Spleen (tissue), 11 donors: ENCODE measurements at regions not wholly inside any gene's neighbourhood (a gene's known extent, or its start where the extent isn't known, plus 50 kb on each side); places are given as distances from the start of the nearest gene placed in this dataset.

Experiments used
- DNase-seq: peaks from one replicate; pipeline ENCODE4 v3.0.0-alpha.2; 2020
- H3K27ac ChIP-seq, 8 donors: fragments of 200-600 bp; sonication (generic) in 7 of 8; 1 replicate in 4 of 8; 2 replicates in 4 of 8; pipeline versions ENCODE4 v1.5.0 to v1.8.0; 2016 to 2021; ENCODE audit warnings: inconsistent platforms in 4 of 8, mild to moderate bottlenecking in 4 of 8, moderate library complexity in 1 of 8
- H3K27me3 ChIP-seq, 7 donors: fragments of 200-600 bp; sonication (generic) in 6 of 7; replicated peaks in 1 of 7; 1 replicate in 4 of 7; 2 replicates in 3 of 7; pipeline versions ENCODE4 v1.5.0 to v1.8.0; 2016 to 2021; ENCODE audit warnings: inconsistent platforms in 3 of 7, mild to moderate bottlenecking in 1 of 7
- H3K36me3 ChIP-seq, 6 donors: fragments of 200-600 bp; sonication (generic) in 5 of 6; 1 replicate in 4 of 6; 2 replicates in 2 of 6; pipeline versions ENCODE4 v1.5.0 to v1.8.0; 2016 to 2021; ENCODE audit warnings: inconsistent platforms in 2 of 6
- H3K4me1 ChIP-seq, 6 donors: fragments of 200-600 bp; sonication (generic) in 5 of 6; 1 replicate in 3 of 6; 2 replicates in 3 of 6; pipeline versions ENCODE4 v1.5.0 to v1.8.0; 2016 to 2021; ENCODE audit warnings: inconsistent platforms in 3 of 6
- H3K4me3 ChIP-seq, 8 donors: fragments of 200-600 bp; sonication (generic) in 7 of 8; 1 replicate in 4 of 8; 2 replicates in 4 of 8; pipeline versions ENCODE4 v1.5.0 to v1.8.0; 2016 to 2021; ENCODE audit warnings: inconsistent platforms in 4 of 8, mild to moderate bottlenecking in 4 of 8, moderate library complexity in 2 of 8
- H3K9me3 ChIP-seq, 8 donors: fragments of 200-600 bp; sonication (generic) in 7 of 8; 1 replicate in 4 of 8; 2 replicates in 4 of 8; pipeline versions ENCODE4 v1.5.0 to v1.8.0; 2016 to 2021; ENCODE audit warnings: inconsistent platforms in 4 of 8
- POLR2A ChIP-seq, 3 donors: fragments of 450-650 bp; IDR thresholded peaks; one replicate each; pipeline ENCODE4 v1.5.1; 2017; ENCODE audit warnings: antibody characterized with exemption in 3 of 3, mild to moderate bottlenecking in 1 of 3
- POLR2AphosphoS5 ChIP-seq, 3 donors: sonication (generic); formaldehyde crosslinking; IDR thresholded peaks; one replicate each; pipeline ENCODE4 v1.5.1; 2017; ENCODE audit warnings: antibody characterized with exemption in 3 of 3
- WGBS, 5 donors: extraction: QIAGEN DNeasy Blood & Tissue Kit in 3 of 5; methylation state at CpG; one replicate each; pipeline versions ENCODE4 v1.1.5 to v1.1.7; 2013 to 2018; 5-methylcytosine and 5-hydroxymethylcytosine counted together
- intact Hi-C: fragments of 100-400 bp; cut with DNase I; formaldehyde crosslinking; loops from one replicate; pipeline ENCODE4 v1.15.0; 2023; ENCODE audit warnings: low total_unique reads
- TF ChIP-seq, protein P1 (sequence below), 11 experiments: fragments of 200-600 bp in 7 of 11; fragments of 450-650 bp in 4 of 11; sonication (generic) in 4 of 11; IDR thresholded peaks in 8 of 11; conservative IDR thresholded peaks in 3 of 11; 1 replicate in 7 of 11; 2 replicates in 4 of 11; pipeline versions ENCODE4 v1.4.0 to v1.8.0; 2016 to 2021; ENCODE audit warnings: antibody characterized with exemption in 11 of 11, inconsistent platforms in 4 of 11, mild to moderate bottlenecking in 1 of 11
- donor health status: healthy with polysubstance abuse.
- donor health status: DM: no; HTN: no; CAD: no; lungs with moderate emphysema.
- donor health status: DM: no; HTN: no; CAD: no.
- donor health status: Bipolar disorder and iron deficiency.
- donor health status: healthy.
- donor health status: DM: no; HTN: no; CAD: no.
- donor health status: DM: yes; HTN: yes; CAD: no.

- Histone ChIP-seq H3K4me1 (no peaks in the 10 kb centered on the region), H3K4me3 (no peak overlapping the region), H3K36me3 (no peaks in the 10 kb centered on the region), H3K9me3 (no peaks in the 10 kb centered on the region), H3K27ac (no peak overlapping the region), H3K27me3 (no peaks in the 10 kb centered on the region)
- WGBS, 5 donors: 85 to 94% (median 89%) methylated on average over 5 of the region's 5 CpGs
- TF ChIP-seq, protein P1, sequence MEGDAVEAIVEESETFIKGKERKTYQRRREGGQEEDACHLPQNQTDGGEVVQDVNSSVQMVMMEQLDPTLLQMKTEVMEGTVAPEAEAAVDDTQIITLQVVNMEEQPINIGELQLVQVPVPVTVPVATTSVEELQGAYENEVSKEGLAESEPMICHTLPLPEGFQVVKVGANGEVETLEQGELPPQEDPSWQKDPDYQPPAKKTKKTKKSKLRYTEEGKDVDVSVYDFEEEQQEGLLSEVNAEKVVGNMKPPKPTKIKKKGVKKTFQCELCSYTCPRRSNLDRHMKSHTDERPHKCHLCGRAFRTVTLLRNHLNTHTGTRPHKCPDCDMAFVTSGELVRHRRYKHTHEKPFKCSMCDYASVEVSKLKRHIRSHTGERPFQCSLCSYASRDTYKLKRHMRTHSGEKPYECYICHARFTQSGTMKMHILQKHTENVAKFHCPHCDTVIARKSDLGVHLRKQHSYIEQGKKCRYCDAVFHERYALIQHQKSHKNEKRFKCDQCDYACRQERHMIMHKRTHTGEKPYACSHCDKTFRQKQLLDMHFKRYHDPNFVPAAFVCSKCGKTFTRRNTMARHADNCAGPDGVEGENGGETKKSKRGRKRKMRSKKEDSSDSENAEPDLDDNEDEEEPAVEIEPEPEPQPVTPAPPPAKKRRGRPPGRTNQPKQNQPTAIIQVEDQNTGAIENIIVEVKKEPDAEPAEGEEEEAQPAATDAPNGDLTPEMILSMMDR (IDR thresholded peaks at IDR 0.05 in 8 of 11, conservative IDR thresholded peaks at IDR 0.05 in 3 of 11): no peak
- no peak for TF ChIP-seq POLR2A (IDR thresholded peaks at IDR 0.05)
- no peak for TF ChIP-seq POLR2AphosphoS5 (IDR thresholded peaks at IDR 0.05)
- DNase-seq: no peak
- intact Hi-C loops: no loop called here
These were observed 490.7 kb downstream of the RPS24 start for GRCh38 chr10:78524342-78524741.

DNA sequence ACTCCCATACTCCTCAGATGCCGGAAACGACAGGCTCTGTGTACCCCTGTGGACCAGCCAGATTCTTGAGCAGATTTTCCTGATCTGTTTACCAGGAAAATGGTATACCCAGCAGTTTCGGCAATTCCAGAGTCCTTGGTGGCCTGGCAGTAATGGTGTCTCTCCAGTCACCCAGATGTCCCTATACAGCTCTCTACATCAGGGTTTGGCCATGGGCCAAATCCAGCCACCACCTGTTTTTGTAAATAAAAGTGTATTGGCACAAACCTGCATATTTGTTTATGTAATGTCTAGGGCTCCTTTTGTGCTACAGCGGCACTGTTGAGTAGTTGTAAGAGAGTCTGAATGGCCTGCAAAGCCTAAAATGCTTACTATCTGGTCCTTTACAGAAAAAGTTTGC, 491.3 kb downstream of the RPS24 start:
- Histone ChIP-seq H3K4me1 (no peaks in the 10 kb centered on the region), H3K27me3 (no peaks in the 10 kb centered on the region), H3K27ac (no peak overlapping the region), H3K9me3 (no peaks in the 10 kb centered on the region), H3K36me3 (no peaks in the 10 kb centered on the region), H3K4me3 (no peak overlapping the region)
- no peak for DNase-seq
- 89 to 96% (median 94%) methylated on average over 4 of the region's 4 CpGs for WGBS, 5 donors
- intact Hi-C loops: no loop called here
- TF ChIP-seq, protein P1 (IDR thresholded peaks at IDR 0.05 in 8 of 11, conservative IDR thresholded peaks at IDR 0.05 in 3 of 11): no peak
- TF ChIP-seq POLR2A (IDR thresholded peaks at IDR 0.05): no peak
- TF ChIP-seq POLR2AphosphoS5 (IDR thresholded peaks at IDR 0.05): no peak

GRCh38 chr10:78526347-78526746, 492.7 kb downstream of the RPS24 start:
- no peaks in the 10 kb centered on the region for H3K27me3 ChIP-seq
- H3K27ac ChIP-seq: no peak overlapping the region
- 78 to 90% (median 86%) methylated on average over 3 of the region's 3 CpGs for WGBS, 5 donors
- H3K4me1 ChIP-seq: no peaks in the 10 kb centered on the region
- no peaks in the 10 kb centered on the region for H3K9me3 ChIP-seq
- no peak overlapping the region for H3K4me3 ChIP-seq
- DNase-seq: no peak
- TF ChIP-seq, protein P1 (IDR thresholded peaks at IDR 0.05 in 8 of 11, conservative IDR thresholded peaks at IDR 0.05 in 3 of 11): no peak
- no peak for TF ChIP-seq POLR2A (IDR thresholded peaks at IDR 0.05)
- no peak for TF ChIP-seq POLR2AphosphoS5 (IDR thresholded peaks at IDR 0.05)
- intact Hi-C loops: no loop called here
- no peaks in the 10 kb centered on the region for H3K36me3 ChIP-seq

DNA sequence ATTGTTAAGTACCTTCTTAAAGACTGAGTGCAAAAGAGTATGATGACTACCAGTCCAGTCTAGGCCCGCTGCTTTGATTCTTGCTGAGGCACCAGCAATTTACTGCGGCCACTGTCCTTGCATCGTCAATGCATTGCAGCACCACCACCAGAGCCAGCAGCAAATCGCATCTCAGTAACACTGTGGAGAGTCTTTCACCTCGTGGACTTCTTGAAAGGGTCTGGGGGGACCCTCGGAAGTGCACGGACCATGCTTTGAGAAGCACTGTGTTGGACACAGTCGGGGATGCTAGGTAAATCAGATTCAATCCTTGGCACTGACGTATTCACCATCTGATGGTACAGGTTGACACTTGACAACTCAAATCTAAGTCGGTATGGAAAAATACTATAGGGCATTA, 493.6 kb downstream of the RPS24 start:
- intact Hi-C loops: no loop called here
- no peaks in the 10 kb centered on the region for H3K36me3 ChIP-seq
- no peaks in the 10 kb centered on the region for H3K27me3 ChIP-seq
- TF ChIP-seq, protein P1 (IDR thresholded peaks at IDR 0.05 in 8 of 11, conservative IDR thresholded peaks at IDR 0.05 in 3 of 11): no peak
- TF ChIP-seq POLR2A (IDR thresholded peaks at IDR 0.05): no peak
- TF ChIP-seq POLR2AphosphoS5 (IDR thresholded peaks at IDR 0.05): no peak
- no peaks in the 10 kb centered on the region for H3K9me3 ChIP-seq
- peaks cover 0 to 4% (median 0%) of the 10 kb centered on the region in 6 donors for H3K4me1 ChIP-seq
- no peak for DNase-seq
- H3K27ac ChIP-seq: no peak overlapping the region
- H3K4me3 ChIP-seq: no peak overlapping the region
- 82 to 91% (median 90%) methylated on average over 10 of the region's 10 CpGs for WGBS, 5 donors
